Cardiac muscle cell (in vitro differentiated cells and primary cell): ENCODE measurements at regions not wholly inside any gene's neighbourhood (a gene's known extent, or its start where the extent isn't known, plus 50 kb on each side); places are given as distances from the start of the nearest gene placed in this dataset.

Source experiments
- DNase-seq, 2 donors: peaks; one replicate each; pipeline versions ENCODE4 v3.0.0 to v3.0.0-alpha.2; 2010 to 2017; ENCODE audit warnings: low read depth in 1 of 2, low spot score in 1 of 2
- H3K27ac ChIP-seq: fragments of 200-600 bp; sonication (generic); 2 replicates; pipeline ENCODE4 v1.5.1; 2016
- H3K27me3 ChIP-seq: fragments of 200-600 bp; sonication (generic); 2 replicates; pipeline ENCODE4 v1.6.0; 2016; ENCODE audit warnings: control low read depth
- H3K36me3 ChIP-seq: fragments of 200-600 bp; sonication (generic); 2 replicates; pipeline ENCODE4 v1.5.1; 2016; ENCODE audit warnings: control low read depth
- H3K4me1 ChIP-seq: fragments of 200-600 bp; sonication (generic); 2 replicates; pipeline ENCODE4 v1.8.1; 2017; ENCODE audit warnings: low read depth, mild to moderate bottlenecking, mixed run types
- H3K4me3 ChIP-seq: fragments of 200-600 bp; sonication (generic); 2 replicates; pipeline ENCODE4 v1.5.1; 2016; ENCODE audit warnings: mild to moderate bottlenecking
- H3K9me3 ChIP-seq: fragments of 200-600 bp; sonication (generic); 2 replicates; pipeline ENCODE4 v1.5.1; 2017; ENCODE audit warnings: low read depth, mild to moderate bottlenecking, control low read depth
- CTCF ChIP-seq: IDR thresholded peaks from 2 replicates; pipeline ENCODE4 v1.5.1; 2012; ENCODE audit warnings: low read depth, mild to moderate bottlenecking, low read length

GRCh38 chr10:71143610-71144009 is 68.8 kb upstream of the UNC5B start:
- DNase-seq, result no peak
- Histone ChIP-seq H3K4me3 (no peak overlapping the region), H3K36me3 (no peaks in the 10 kb centered on the region), H3K27me3 (no peaks in the 10 kb centered on the region), H3K9me3 (no peaks in the 10 kb centered on the region), H3K4me1 (no peaks in the 10 kb centered on the region), H3K27ac (no peak overlapping the region)
- TF ChIP-seq CTCF, result no peak

DNA sequence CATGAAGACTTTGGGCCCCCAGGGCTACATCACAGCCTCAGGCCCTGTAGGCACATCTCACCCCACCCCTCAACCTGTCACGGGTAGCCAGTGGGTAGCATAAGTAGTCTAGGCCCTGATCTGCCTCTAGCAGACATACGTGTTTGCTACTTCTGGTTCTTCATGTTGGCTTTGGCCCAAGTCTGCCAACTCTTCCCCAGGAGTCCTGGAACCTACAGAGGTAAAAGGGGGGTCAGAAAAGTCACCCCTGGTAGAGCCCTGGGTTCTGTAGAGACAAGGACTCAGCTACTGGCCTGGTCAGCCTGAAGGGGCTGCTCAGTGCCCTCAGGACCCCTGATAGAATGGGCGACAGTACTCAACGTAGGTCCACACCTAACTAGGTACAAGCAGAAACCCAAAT is 67.5 kb upstream of the UNC5B start:
- DNase-seq, result no peak
- H3K4me3 ChIP-seq, result no peak overlapping the region
- H3K27ac ChIP-seq, result no peak overlapping the region
- no peaks in the 10 kb centered on the region for H3K4me1 ChIP-seq
- H3K36me3 ChIP-seq, result no peaks in the 10 kb centered on the region
- no peaks in the 10 kb centered on the region for H3K27me3 ChIP-seq
- no peaks in the 10 kb centered on the region for H3K9me3 ChIP-seq
- TF ChIP-seq CTCF, result no peak

DNA sequence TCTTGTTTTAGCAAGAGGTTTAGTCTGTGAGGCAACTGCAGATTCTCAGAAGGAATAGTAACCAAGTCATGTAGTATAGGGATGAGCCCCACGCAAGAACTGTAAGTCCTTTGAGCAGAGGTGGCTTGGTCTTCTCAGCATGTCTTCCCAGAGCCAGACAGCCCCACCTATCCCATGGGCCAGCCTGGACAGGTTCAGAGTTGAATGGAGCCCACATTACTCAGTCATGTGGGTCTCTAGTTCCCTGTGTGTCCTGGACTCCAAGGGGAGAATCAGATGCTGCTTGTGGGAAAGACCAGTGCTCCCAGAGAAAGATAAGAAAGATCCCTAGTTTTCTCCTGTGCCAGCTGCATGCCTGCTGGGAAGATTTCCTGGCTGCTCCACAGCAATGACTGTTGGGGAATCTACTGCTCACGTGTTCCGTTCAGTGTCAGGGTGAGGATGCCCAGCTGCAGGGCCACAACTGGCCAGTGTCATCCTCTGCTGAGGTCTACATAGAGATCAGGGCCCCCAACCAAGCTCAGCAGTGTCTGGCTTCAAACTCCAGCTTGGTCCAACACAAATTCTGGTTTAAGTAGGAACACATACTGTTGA is 66.9 kb upstream of the UNC5B start:
- no peaks in the 10 kb centered on the region for H3K4me1 ChIP-seq
- H3K36me3 ChIP-seq, result no peaks in the 10 kb centered on the region
- H3K4me3 ChIP-seq, result no peak overlapping the region
- H3K27ac ChIP-seq, result no peak overlapping the region
- no peak for TF ChIP-seq CTCF
- no peaks in the 10 kb centered on the region for H3K27me3 ChIP-seq
- DNase-seq, result no peak
- H3K9me3 ChIP-seq, result no peaks in the 10 kb centered on the region

GRCh38 chr10:71150796-71151195 is 61.6 kb upstream of the UNC5B start:
- DNase-seq, result no peak
- Histone ChIP-seq H3K36me3 (no peaks in the 10 kb centered on the region), H3K27ac (no peak overlapping the region), H3K9me3 (no peaks in the 10 kb centered on the region), H3K4me1 (no peaks in the 10 kb centered on the region), H3K4me3 (no peak overlapping the region), H3K27me3 (no peaks in the 10 kb centered on the region)
- TF ChIP-seq CTCF, result no peak

DNA sequence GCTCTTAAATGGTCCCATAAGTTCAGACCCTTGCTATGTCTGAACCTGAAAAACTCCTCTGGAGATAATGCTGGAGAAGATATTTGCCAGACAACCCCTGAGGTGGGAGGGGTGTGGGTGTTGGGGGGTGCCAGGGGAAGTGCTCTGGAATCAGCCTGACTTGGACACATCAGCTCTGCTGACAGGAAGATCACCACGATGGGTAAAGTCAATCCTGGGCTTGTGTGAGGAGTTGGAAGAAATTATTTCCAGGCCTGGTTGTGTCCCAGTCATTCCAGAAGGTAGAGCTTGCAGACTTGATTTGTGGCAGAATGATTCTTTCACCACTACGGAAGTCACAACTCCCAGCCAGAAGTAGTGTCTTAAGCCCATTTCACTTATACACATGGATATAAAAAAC is 60.3 kb upstream of the UNC5B start:
- Histone ChIP-seq H3K4me3 (no peak overlapping the region), H3K27ac (no peak overlapping the region), H3K9me3 (no peaks in the 10 kb centered on the region), H3K36me3 (no peaks in the 10 kb centered on the region), H3K27me3 (no peaks in the 10 kb centered on the region), H3K4me1 (no peaks in the 10 kb centered on the region)
- TF ChIP-seq CTCF, result no peak
- no peak for DNase-seq

DNA sequence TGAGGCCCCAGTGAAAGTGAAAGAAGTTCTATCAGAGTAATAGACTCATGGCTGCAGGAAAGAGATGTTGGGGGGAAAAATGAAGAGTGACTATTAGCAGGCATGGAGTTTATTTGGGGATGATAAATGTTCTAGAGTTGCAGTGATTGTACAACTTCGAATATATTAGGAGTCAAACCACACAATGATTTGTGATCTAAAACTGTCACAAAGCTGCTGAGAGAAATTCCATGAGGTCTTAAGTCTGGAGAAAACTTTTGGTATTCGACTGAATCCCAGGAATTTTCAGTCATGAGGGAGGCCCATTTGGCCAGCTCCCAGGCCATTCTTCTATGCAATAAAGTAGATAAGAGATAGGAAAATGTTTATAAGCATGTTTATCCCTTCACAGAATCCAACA is 55.9 kb upstream of the UNC5B start:
- Histone ChIP-seq H3K4me1 (no peaks in the 10 kb centered on the region), H3K4me3 (no peak overlapping the region), H3K36me3 (no peaks in the 10 kb centered on the region), H3K27ac (no peak overlapping the region), H3K9me3 (no peaks in the 10 kb centered on the region), H3K27me3 (no peaks in the 10 kb centered on the region)
- peak in 1 of 2 donors; percentile 11 for DNase-seq
- no peak for TF ChIP-seq CTCF
